Smooth muscle cell (in vitro differentiated cells): ENCODE measurements at regions not wholly inside any gene's neighbourhood (a gene's known extent, or its start where the extent isn't known, plus 50 kb on each side); places are given as distances from the start of the nearest gene placed in this dataset.

Experiments
- DNase-seq: peaks from one replicate; lab custom pipeline; 2025; ENCODE audit not compliant: unreplicated experiment; lab: John Stamatoyannopoulos, UW
- H2AFZ ChIP-seq: fragments of 200-600 bp; sonication (generic); 2 replicates; pipeline ENCODE4 v1.6.0; 2016; ENCODE audit warnings: antibody characterized with exemption, low read depth, mild to moderate bottlenecking
- H3F3A ChIP-seq: fragments of 200-600 bp; sonication (generic); 2 replicates; pipeline ENCODE4 v1.6.0; 2017; ENCODE audit warnings: antibody characterized with exemption, low read depth
- H3K27ac ChIP-seq: fragments of 200-600 bp; sonication (generic); 2 replicates; pipeline ENCODE4 v1.5.1; 2016; ENCODE audit warnings: low read depth, mild to moderate bottlenecking
- H3K27me3 ChIP-seq: fragments of 200-600 bp; sonication (generic); 2 replicates; pipeline ENCODE4 v1.6.1; 2016; ENCODE audit warnings: low read depth, mild to moderate bottlenecking
- H3K36me3 ChIP-seq: fragments of 200-600 bp; sonication (generic); 2 replicates; pipeline ENCODE4 v1.5.1; 2016; ENCODE audit warnings: low read depth
- H3K4me1 ChIP-seq: fragments of 200-600 bp; sonication (generic); 2 replicates; pipeline ENCODE4 v1.5.1; 2016; ENCODE audit warnings: low read depth
- H3K4me2 ChIP-seq: fragments of 200-600 bp; sonication (generic); 2 replicates; pipeline ENCODE4 v1.6.0; 2016; ENCODE audit warnings: mild to moderate bottlenecking
- H3K4me3 ChIP-seq: fragments of 200-600 bp; sonication (generic); 2 replicates; pipeline ENCODE4 v1.5.1; 2016; ENCODE audit warnings: mild to moderate bottlenecking
- H3K79me2 ChIP-seq: fragments of 200-600 bp; sonication (generic); 2 replicates; pipeline ENCODE4 v1.6.0; 2016; ENCODE audit warnings: low read depth, mild to moderate bottlenecking
- H3K9ac ChIP-seq: fragments of 200-600 bp; sonication (generic); 2 replicates; pipeline ENCODE4 v1.6.0; 2016; ENCODE audit warnings: low read depth
- H3K9me3 ChIP-seq: fragments of 200-600 bp; sonication (generic); replicated peaks from 2 replicates; pipeline ENCODE4 v1.5.1; 2016; ENCODE audit warnings: low read depth
- H4K20me1 ChIP-seq: fragments of 200-600 bp; sonication (generic); 2 replicates; pipeline ENCODE4 v1.6.0; 2016; ENCODE audit warnings: low read depth
- WGBS: methylation state at CpG from one replicate; pipeline ENCODE4 v1.1.7; 2016; ENCODE audit warnings: low lambda C conversion rate; 5-methylcytosine and 5-hydroxymethylcytosine counted together
- TF ChIP-seq, protein P1 (sequence below): fragments of 200-600 bp; sonication (generic); IDR thresholded peaks from 2 replicates; pipeline ENCODE4 v1.5.1; 2017; ENCODE audit warnings: borderline replicate concordance, mild to moderate bottlenecking, antibody characterized with exemption; ENCODE audit not compliant: insufficient read depth, poor library complexity, severe bottlenecking

GRCh38 chr2:176662753-176663152 is 393.5 kb downstream of the MTX2 start:
- no peak overlapping the region for H3K4me3 ChIP-seq
- TF ChIP-seq, protein P1, sequence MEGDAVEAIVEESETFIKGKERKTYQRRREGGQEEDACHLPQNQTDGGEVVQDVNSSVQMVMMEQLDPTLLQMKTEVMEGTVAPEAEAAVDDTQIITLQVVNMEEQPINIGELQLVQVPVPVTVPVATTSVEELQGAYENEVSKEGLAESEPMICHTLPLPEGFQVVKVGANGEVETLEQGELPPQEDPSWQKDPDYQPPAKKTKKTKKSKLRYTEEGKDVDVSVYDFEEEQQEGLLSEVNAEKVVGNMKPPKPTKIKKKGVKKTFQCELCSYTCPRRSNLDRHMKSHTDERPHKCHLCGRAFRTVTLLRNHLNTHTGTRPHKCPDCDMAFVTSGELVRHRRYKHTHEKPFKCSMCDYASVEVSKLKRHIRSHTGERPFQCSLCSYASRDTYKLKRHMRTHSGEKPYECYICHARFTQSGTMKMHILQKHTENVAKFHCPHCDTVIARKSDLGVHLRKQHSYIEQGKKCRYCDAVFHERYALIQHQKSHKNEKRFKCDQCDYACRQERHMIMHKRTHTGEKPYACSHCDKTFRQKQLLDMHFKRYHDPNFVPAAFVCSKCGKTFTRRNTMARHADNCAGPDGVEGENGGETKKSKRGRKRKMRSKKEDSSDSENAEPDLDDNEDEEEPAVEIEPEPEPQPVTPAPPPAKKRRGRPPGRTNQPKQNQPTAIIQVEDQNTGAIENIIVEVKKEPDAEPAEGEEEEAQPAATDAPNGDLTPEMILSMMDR, result no peak
- no peaks in the 10 kb centered on the region for H3K79me2 ChIP-seq
- peaks cover 8% of the 10 kb centered on the region for H3K27me3 ChIP-seq
- no peak overlapping the region for H2AFZ ChIP-seq
- H3K36me3 ChIP-seq, result no peaks in the 10 kb centered on the region
- H3K4me2 ChIP-seq, result no peak overlapping the region
- no peak overlapping the region for H3K9ac ChIP-seq
- H4K20me1 ChIP-seq, result no peaks in the 10 kb centered on the region
- no peaks in the 10 kb centered on the region for H3K4me1 ChIP-seq
- no peak overlapping the region for H3K27ac ChIP-seq
- H3K9me3 ChIP-seq, result no peaks in the 10 kb centered on the region
- WGBS, result 98% methylated on average over 2 of the region's 2 CpGs
- DNase-seq, result no peak
- no peaks in the 10 kb centered on the region for H3F3A ChIP-seq

DNA sequence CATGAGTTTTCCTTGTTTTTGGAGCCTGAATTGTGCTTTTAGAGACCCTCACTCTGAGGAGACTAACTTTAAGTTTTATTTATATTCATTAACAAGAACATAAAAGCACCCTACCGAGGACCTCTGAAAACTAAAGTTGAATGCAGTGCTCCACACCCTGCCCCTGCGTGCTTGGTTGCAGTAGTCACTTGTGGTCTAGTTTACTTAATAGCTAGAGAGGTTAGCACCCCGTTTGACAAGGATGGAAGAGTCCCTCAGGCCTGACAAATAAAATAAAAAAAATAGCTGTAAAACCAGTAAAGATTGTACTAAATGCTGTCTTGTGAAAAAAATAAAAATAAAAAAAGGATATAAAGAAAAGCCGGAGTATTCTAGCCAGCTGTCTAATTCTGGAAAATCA is 395.2 kb downstream of the MTX2 start:
- H3K27ac ChIP-seq, result no peak overlapping the region
- 68% methylated on average over 4 of the region's 4 CpGs for WGBS
- peaks cover 8% of the 10 kb centered on the region for H3F3A ChIP-seq
- H3K27me3 ChIP-seq, result no peaks in the 10 kb centered on the region
- H3K9me3 ChIP-seq, result no peaks in the 10 kb centered on the region
- H3K36me3 ChIP-seq, result no peaks in the 10 kb centered on the region
- TF ChIP-seq, protein P1, result no peak
- no peak overlapping the region for H3K4me3 ChIP-seq
- no peak for DNase-seq
- no peak overlapping the region for H3K4me2 ChIP-seq
- H3K4me1 ChIP-seq, result peaks cover 2% of the 10 kb centered on the region
- H4K20me1 ChIP-seq, result no peaks in the 10 kb centered on the region
- H3K9ac ChIP-seq, result no peak overlapping the region
- no peak overlapping the region for H2AFZ ChIP-seq
- H3K79me2 ChIP-seq, result no peaks in the 10 kb centered on the region

GRCh38 chr2:176665086-176665485 is 395.8 kb downstream of the MTX2 start:
- Histone ChIP-seq H3K27me3 (no peaks in the 10 kb centered on the region), H3K4me3 (no peak overlapping the region), H3K9me3 (no peaks in the 10 kb centered on the region), H3K9ac (no peak overlapping the region), H3K4me1 (peaks cover 8% of the 10 kb centered on the region), H3K79me2 (no peaks in the 10 kb centered on the region), H3K27ac (no peak overlapping the region), H3K4me2 (no peak overlapping the region), H3K36me3 (no peaks in the 10 kb centered on the region), H4K20me1 (no peaks in the 10 kb centered on the region), H3F3A (peaks cover 13% of the 10 kb centered on the region), H2AFZ (no peak overlapping the region)
- TF ChIP-seq, protein P1, result no peak
- DNase-seq, result no peak
- WGBS, result 85% methylated on average over 1 of the region's 1 CpG

GRCh38 chr2:176668912-176669311 is 399.7 kb downstream of the MTX2 start:
- H3K27me3 ChIP-seq, result no peaks in the 10 kb centered on the region
- no peaks in the 10 kb centered on the region for H4K20me1 ChIP-seq
- H3F3A ChIP-seq, result peaks cover 19% of the 10 kb centered on the region
- peak overlapping the region; percentile 92 for H3K27ac ChIP-seq
- no peak overlapping the region for H3K4me3 ChIP-seq
- peak overlapping the region; percentile 80 for H2AFZ ChIP-seq
- DNase-seq, result no peak
- peak overlapping the region; percentile 80 for H3K4me2 ChIP-seq
- H3K9me3 ChIP-seq, result no peaks in the 10 kb centered on the region
- no peaks in the 10 kb centered on the region for H3K36me3 ChIP-seq
- peaks cover 15% of the 10 kb centered on the region for H3K4me1 ChIP-seq
- TF ChIP-seq, protein P1, result no peak
- no peaks in the 10 kb centered on the region for H3K79me2 ChIP-seq
- peak overlapping the region; percentile 72 for H3K9ac ChIP-seq
